Psoas muscle (tissue), 7 donors: ENCODE measurements at regions not wholly inside any gene's neighbourhood (a gene's known extent, or its start where the extent isn't known, plus 50 kb on each side); places are given as distances from the start of the nearest gene placed in this dataset.

Experiments used
- ATAC-seq, 4 donors: fragments of 200-7000 bp; cut with Tn5 transposase; one replicate each; pipeline ENCODE4 v1.9.1; 2020; ENCODE audit warnings: moderate library complexity in 3 of 4, mild to moderate bottlenecking in 2 of 4
- DNase-seq, 2 donors: peaks; one replicate each; pipeline ENCODE4 v3.0.0-alpha.2; 2020
- H3K27ac ChIP-seq: fragments of 200-600 bp; one replicate; pipeline ENCODE4 v1.8.0; 2022
- H3K27me3 ChIP-seq, 3 donors: fragments of 200-600 bp in 1 of 3; one replicate each; pipeline versions ENCODE4 v1.6.1 to v1.8.0; 2013 to 2022; ENCODE audit warnings: low read length in 2 of 3, mild to moderate bottlenecking in 2 of 3, moderate library complexity in 1 of 3; ENCODE audit not compliant: insufficient read depth in 3 of 3
- H3K36me3 ChIP-seq, 2 donors: fragments of 200-600 bp in 1 of 2; one replicate each; pipeline versions ENCODE4 v1.6.1 to v1.8.0; 2013 to 2022; ENCODE audit warnings: low read depth in 1 of 2, mild to moderate bottlenecking in 1 of 2, moderate library complexity in 1 of 2; ENCODE audit not compliant: insufficient read depth in 1 of 2
- H3K4me1 ChIP-seq: fragments of 200-600 bp; one replicate; pipeline ENCODE4 v1.8.0; 2022
- H3K4me3 ChIP-seq: fragments of 200-600 bp; one replicate; pipeline ENCODE4 v1.8.0; 2022; ENCODE audit warnings: mild to moderate bottlenecking
- H3K9me3 ChIP-seq: fragments of 200-600 bp; one replicate; pipeline ENCODE4 v1.8.0; 2022
- WGBS, 3 donors: extraction: QIAGEN DNeasy Blood & Tissue Kit; methylation state at CpG; one replicate each; pipeline versions ENCODE4 v1.1.6 to v1.1.7; 2013; 5-methylcytosine and 5-hydroxymethylcytosine counted together
- intact Hi-C, 2 donors: fragments of 100-400 bp; cut with DNase I; formaldehyde crosslinking; loops; one replicate each; pipeline versions ENCODE4 v1.11.0 to v1.14.2; 2022
- TF ChIP-seq, protein P1 (sequence below): fragments of 200-600 bp; IDR thresholded peaks from one replicate; pipeline ENCODE4 v1.8.0; 2022; ENCODE audit warnings: antibody characterized with exemption
- donor health status: healthy with polysubstance abuse.
- donor health status: DM: no; HTN: no; CAD: no; lungs with moderate emphysema.
- donor health status: Bipolar disorder and iron deficiency.
- donor health status: healthy.
- donor health status: DM: yes; HTN: yes; CAD: no.
- donor health status: DM: no; HTN: no; CAD: no.
- donor health status: DM: yes; HTN: yes; CAD: no.

- intact Hi-C loops: no loop called here
- Histone ChIP-seq H3K4me1 (no peaks in the 10 kb centered on the region), H3K36me3 (no peaks in the 10 kb centered on the region), H3K27ac (no peak overlapping the region), H3K9me3 (no peaks in the 10 kb centered on the region), H3K27me3 (no peaks in the 10 kb centered on the region), H3K4me3 (no peak overlapping the region)
- TF ChIP-seq, protein P1, sequence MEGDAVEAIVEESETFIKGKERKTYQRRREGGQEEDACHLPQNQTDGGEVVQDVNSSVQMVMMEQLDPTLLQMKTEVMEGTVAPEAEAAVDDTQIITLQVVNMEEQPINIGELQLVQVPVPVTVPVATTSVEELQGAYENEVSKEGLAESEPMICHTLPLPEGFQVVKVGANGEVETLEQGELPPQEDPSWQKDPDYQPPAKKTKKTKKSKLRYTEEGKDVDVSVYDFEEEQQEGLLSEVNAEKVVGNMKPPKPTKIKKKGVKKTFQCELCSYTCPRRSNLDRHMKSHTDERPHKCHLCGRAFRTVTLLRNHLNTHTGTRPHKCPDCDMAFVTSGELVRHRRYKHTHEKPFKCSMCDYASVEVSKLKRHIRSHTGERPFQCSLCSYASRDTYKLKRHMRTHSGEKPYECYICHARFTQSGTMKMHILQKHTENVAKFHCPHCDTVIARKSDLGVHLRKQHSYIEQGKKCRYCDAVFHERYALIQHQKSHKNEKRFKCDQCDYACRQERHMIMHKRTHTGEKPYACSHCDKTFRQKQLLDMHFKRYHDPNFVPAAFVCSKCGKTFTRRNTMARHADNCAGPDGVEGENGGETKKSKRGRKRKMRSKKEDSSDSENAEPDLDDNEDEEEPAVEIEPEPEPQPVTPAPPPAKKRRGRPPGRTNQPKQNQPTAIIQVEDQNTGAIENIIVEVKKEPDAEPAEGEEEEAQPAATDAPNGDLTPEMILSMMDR: no peak
- ATAC-seq (peak; percentile 57 to 77 (median 62)), DNase-seq (no peak)
- WGBS, 3 donors: 10 to 38% (median 30%) methylated on average over 1 of the region's 1 CpG
Observed at GRCh38 chr1:170470121-170470520, 61.8 kb upstream of the GORAB start.

GRCh38 chr1:170471398-170472053, 60.4 kb upstream of the GORAB start:
- no peaks in the 10 kb centered on the region for H3K36me3 ChIP-seq
- no peaks in the 10 kb centered on the region for H3K9me3 ChIP-seq
- H3K27me3 ChIP-seq: no peaks in the 10 kb centered on the region
- 38 to 40% (median 40%) methylated on average over 1 of the region's 1 CpG for WGBS, 3 donors
- no peak overlapping the region for H3K27ac ChIP-seq
- DNase-seq: no peak
- no peaks in the 10 kb centered on the region for H3K4me1 ChIP-seq
- H3K4me3 ChIP-seq: no peak overlapping the region
- TF ChIP-seq, protein P1: no peak
- intact Hi-C loops: no loop called here
- no peak for ATAC-seq

GRCh38 chr1:170481000-170481399, 51.0 kb upstream of the GORAB start:
- Histone ChIP-seq H3K4me3 (no peak overlapping the region), H3K9me3 (no peaks in the 10 kb centered on the region), H3K27ac (no peak overlapping the region), H3K4me1 (no peaks in the 10 kb centered on the region), H3K36me3 (no peaks in the 10 kb centered on the region), H3K27me3 (no peaks in the 10 kb centered on the region)
- intact Hi-C loops: no loop called here
- ATAC-seq (no peak), DNase-seq (no peak)
- TF ChIP-seq, protein P1: no peak
